ENCODE measurements at regions not wholly inside any gene's neighbourhood (a gene's known extent, or its start where the extent isn't known, plus 50 kb on each side); places are given as distances from the start of the nearest gene placed in this dataset.

GRCh38 chr2:234546770-234547169 is 49.9 kb upstream of the ARL4C start:
- Histone ChIP-seq H3K4me3 (ENCODE audit: low read depth in 1 of 2, low read length in 2 of 2) (no peak overlapping the region), H3K4me1 (ENCODE audit: control insufficient read depth in 1 of 2, insufficient read depth in 2 of 2, low read length in 2 of 2) (no peaks in the 10 kb centered on the region), H3K9ac (ENCODE audit: low read depth in 1 of 2, low read length in 2 of 2) (no peak overlapping the region), H3K36me3 (ENCODE audit: control insufficient read depth in 1 of 2, insufficient read depth in 2 of 2, low read length in 2 of 2) (no peaks in the 10 kb centered on the region), H3K27ac (ENCODE audit: low read depth, low read length) (no peak overlapping the region), H3K9me3 (ENCODE audit: control insufficient read depth in 1 of 2, low read length in 2 of 2) (no peaks in the 10 kb centered on the region), H3K27me3 (ENCODE audit: control insufficient read depth in 1 of 2, insufficient read depth in 2 of 2, low read length in 2 of 2) (peaks cover 0 to 5% of the 10 kb centered on the region in 2 donors)
